ENCODE measurements at regions not wholly inside any gene's neighbourhood (a gene's known extent, or its start where the extent isn't known, plus 50 kb on each side); places are given as distances from the start of the nearest gene placed in this dataset.

DNA sequence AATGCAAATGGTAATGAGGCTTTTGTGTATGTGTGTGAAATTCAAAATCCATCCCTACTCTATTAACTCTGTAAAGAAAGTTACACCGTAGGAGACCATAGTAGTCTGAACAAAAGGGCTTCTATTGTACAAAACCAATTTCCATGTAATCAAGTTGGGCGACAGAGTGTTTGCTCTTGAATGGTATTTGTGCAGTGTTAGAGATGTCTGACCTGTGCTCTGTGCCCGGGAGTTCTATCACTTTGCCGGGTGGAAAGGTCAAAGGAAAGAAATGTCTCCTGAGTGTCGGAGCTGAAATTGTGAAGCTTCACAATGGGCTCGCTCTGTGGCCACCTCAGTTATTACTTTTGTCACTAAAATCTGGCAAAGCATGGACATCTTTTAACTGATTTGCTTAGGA, 312.0 kb downstream of the SAMD5 start:
- DNase-seq (ENCODE audit: low read depth): no peak

DNA sequence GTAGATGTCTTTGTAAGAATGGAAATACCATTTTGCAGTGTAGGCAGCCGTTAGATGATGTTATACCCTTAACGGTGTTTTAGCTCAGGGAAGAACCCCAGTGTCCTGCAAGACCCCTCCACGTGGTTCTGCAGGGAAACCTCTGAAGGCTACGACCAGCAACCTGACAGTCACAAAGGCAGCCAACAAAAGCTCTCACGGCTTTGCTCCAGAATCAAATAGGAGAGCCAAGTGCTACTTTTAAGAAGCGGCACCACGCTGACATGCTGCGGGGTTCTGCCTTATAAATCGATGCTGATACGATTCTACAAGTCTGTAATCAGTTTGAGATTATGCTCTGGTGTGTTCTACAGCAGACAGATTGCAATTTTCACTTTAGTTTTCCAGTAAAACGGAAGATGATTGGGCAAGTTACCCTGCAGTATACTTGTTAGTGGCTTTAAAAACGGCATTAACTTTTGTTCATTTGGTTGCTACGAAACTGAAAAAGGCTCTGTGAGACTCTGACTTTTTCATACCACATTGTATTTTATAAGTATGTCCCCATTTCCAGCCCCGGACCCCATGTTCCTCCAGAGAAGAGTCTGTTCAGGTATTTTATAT, 312.9 kb downstream of the SAMD5 start:
- no peak for DNase-seq (ENCODE audit: low read depth)

DNA sequence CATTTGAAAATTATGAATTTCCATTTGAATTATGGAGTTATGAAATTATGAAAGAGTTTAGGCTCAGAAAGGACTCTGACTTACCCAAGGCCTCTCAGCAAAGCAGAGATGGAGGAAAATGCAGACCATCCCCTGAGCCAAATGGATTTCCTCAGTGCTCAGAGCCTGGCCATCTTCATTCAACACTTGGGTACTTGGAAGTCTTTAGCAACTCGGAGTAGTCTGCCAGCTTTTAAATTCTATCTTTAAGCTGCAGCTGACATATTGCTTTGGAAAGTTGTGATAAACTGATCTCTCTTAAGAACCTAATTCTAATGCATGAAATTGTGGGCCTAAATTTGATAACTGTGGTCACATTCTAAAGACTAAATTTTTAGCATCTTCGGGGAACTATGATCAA, 315.4 kb downstream of the SAMD5 start:
- DNase-seq (ENCODE audit: low read depth): no peak

DNA sequence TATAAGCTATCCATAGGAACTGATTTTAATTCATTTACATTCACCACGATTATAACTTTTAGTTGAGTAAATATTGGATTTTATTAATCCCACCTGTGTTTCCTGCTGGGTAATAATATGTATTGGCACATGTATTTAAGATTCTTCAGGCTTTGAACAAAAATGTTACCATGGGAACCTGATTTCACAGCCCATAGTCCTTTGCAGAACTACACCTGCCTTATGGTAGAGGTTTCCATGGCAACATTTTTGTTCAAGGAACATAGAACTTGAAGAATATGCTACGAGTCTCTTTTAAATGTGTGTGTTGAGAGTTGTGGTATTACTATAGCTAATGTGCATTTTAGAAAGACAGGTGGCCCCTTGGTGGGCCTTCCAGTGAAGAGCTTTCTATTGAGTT, 317.4 kb downstream of the SAMD5 start:
- no peak for DNase-seq (ENCODE audit: low read depth)

DNA sequence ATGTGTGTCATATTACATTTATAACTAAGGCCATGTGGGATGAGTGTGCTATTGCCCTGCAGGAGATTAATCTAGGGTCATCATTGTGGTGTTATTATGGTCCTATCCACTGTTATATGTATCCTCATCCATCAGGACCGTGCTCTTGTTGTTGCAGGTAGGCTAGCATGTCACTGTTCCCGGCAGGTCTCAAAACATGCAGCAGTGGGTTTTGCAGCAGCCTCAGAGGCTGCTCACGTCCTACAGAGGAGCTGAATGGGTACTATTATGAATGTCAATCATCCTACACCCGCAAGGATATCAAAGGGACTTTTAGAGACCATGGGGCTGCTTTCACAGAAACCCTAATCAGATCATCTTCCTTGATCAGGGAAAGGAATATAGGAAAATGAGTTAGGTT, 318.2 kb downstream of the SAMD5 start:
- no peak for DNase-seq (ENCODE audit: low read depth)

DNA sequence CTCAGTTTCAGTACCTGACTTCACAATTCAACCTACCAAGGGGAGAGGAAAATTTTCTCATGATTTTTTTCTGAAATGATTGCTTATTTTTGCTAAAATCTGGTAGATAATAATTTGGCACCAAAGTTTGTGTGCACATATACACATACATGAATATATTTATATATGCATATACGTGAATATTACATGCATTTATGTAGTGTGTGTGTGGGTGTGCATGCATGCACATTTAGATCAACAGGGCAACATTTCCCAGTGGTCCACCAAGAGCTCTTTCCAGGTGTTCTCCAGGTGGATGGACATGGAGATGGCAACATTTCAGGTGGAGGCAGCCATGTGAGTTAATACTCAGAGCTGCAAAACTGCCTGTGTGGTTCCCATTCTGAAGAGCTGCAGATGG, 320.9 kb downstream of the SAMD5 start:
- no peak for DNase-seq (ENCODE audit: low read depth)

DNA sequence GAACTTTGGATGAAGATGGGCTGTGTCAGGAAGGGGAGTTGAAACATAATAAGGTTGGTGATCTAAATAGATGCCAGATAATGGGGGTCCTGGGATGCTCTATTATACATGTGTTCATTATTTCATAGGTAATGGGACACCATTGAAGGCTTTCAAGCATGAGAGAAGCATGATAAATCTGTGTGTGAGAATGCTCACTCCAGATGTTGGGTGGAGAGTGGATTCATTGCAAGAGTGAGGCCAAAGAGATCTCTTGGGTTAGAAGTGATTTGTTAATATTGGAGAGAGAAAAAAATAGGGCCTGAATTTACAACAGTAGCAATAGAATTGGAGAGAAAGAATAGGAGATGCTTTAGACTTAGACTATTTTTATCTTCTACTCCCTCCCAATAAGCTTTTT, 321.3 kb downstream of the SAMD5 start:
- no peak for DNase-seq (ENCODE audit: low read depth)

DNA sequence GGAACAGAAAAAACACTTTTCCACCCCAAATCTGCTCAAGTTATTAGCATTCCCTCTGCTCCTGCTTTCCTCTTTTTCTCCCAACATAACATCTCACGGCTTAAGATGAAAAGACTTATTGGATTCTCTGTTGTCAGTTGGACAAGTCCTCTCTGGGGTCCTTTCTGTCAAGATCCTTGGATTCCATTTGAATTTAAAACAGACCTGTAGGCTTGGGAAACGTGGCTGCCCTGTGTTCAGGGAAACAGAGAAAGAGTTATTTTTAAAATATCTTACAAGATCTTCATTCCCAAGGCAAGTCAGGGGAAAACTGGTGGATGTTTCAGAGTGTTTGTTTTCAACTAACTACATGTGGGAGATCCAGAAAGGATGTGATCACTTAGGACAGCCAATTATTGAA, 322.9 kb downstream of the SAMD5 start:
- no peak for DNase-seq (ENCODE audit: low read depth)

DNA sequence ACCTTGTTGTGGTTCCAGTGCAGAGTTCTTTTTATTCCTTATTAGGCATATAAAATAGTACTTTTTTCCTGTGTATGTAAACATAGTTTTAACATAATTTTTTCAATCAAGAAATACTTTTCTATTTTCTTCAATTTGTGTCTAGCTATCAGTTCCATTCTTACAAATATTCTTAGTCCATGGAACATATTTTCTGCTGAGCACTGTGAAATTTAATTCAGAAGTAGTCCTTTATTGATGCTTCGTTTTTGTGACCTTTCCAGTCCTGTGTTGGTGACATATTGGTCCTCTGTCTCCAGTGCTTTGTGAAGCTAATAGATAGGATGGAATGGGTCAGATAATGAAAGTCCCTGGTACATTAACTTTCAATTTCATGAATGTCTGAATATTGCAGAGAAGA, 325.1 kb downstream of the SAMD5 start:
- no peak for DNase-seq (ENCODE audit: low read depth)

DNA sequence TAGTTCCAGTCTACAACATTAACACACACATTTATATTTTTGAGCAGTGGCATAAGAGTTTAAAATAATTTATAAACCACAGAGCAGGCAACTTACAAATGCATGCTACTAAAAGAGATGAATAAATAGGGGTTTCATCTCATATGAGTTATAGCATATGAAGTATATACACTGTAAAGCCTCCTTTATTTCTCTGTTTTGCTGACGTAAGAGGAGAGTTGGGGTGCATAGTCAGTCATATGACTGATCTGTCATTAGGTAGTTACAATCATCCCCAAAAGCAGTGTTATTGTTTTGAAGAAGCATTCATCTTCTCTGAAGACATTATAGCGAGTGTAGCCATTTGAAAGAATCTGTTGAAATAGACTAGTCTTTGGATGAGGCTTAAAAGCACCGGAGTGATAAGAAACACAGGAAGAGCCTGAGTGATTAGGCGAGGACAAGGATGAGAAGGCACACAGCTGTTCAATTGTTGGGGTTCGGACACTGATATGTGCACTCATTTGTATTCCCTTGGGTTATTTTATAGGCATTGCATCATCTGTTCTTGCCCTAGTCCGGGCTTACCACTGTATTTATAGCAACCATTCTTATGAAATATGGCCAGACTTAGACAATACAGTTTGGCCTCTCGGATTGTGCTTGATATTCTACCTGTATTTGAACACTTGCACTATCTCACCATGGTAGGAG, 325.7 kb downstream of the SAMD5 start:
- DNase-seq (ENCODE audit: low read depth): no peak

DNA sequence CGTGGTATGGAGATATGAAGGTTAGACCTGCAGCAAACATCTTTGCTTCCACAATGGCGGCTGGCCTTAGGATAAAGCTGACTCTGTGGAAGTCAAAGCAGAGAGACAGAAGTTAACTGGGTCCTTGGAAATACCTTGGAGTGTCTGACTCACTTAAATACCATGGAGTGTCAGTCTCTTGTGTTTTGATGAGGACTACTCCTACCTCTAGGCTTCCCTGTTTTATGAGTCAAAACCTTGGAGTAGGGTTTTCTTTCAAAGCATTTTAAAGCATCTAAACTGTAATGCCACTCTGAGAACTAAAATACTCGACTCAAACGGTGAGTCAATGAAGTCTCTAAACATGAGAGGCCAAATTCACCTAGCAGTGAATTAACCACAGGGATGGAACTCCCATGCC, 329.1 kb downstream of the SAMD5 start:
- peak; percentile 1 for DNase-seq (ENCODE audit: low read depth)

DNA sequence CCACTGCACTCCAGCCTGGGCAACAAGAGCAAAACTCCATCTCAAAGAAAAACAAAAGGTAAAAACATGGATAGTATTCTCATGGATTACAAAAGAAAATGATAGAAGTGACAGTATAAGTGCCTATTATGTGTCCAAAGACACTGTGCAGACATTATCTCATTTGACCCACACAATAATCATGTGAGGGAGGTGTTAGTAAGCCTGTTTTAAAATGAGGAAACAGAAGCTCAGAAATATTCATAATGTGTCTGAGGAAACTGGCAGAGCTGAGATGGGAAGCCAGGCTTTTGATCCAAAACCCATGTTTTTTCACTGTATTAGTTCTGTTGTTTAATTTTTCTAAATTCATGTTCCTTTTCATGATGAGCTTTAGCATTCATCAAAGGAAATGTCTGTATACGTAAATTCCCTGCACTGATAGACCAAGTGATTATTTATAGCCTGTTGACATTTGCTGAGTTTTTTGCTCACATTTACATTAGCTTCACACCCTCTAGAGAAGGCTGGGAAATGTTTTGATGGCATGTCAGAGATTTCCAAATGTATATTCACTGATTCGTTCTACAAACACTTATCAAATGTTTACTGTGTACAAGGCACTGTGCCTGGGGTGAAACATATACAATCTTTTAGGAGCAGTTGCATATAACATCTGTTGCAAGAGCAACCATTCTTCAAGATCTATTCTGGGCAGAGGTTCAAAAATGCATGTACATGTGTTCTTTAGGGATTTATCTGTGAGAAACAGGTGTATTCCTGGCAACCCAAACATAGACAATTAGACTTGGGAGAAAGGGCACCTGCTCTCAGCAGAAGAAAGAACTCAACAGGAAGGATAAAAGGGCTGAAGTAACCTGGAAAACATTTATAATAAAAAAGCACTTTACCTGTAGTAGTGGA, 331.5 kb downstream of the SAMD5 start:
- no peak for DNase-seq (ENCODE audit: low read depth)

DNA sequence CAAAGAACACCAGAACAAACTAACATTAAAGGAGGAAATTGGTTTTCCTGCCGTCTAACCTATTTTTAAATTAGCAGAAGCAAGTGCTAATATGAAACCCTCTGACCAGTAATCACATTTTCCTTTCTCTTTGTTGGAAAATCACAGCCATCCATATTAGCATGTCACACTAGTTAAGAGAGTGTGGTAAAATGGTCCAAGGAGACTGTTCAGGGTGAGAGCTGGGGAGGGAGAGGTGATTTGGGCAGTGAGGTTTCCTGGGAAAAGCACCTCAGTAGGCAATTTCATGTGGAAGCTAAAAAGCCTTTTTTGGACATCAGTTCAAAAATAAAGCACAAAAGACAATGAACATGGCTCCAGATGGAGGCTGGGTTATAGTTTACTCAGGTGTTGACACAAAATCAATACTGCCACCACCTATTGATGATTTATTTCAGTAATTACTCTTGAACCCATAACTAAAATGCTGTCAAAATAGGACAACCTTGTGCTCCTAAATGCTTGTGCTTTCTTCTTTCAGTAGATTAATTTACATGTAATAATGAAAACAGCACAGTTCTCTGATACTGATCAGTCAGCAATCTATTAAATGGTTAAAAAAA, 333.2 kb downstream of the SAMD5 start:
- no peak for DNase-seq (ENCODE audit: low read depth)

DNA sequence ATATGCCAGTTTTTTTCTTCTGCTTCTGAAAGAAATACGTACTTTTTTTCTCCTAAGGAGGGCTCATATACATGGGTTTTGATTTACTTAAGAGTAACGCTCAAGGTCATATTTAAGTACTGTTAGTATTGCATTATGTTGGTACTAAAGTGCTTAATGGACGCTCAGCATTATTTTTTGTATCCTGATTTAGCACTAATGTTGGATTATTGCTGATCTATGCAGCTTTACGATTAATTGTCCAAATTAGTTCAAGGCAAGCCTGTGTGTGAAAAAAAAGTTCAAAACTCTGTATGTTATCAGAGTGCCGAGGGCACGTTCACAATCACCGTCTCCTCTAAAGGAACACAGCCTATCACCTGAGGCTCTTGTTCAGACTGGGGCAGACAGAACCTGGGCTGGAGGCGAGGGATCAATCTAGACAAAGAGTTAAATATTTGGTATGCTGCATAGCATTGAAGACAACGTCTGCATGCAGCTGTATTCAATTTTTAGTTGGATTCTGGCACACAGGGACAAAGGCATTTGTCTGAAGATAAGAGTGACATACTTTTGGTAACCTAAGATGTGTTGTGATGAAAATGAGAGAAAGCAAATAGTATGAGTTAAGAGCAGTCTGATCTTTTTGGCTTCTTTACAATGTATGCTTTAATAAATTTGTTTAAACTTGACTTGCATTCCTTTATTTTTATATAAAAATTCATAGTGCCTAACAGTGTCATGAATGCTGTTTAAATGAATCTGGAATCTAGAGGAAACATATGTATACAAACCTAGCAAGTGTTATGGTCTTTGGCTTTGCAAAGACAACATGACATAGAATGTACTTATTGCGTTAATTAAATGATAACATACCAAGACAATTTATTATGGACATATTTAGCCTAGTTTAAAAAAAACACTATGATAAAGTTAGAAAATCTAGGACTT, 341.2 kb downstream of the SAMD5 start:
- no peak for DNase-seq (ENCODE audit: low read depth)

DNA sequence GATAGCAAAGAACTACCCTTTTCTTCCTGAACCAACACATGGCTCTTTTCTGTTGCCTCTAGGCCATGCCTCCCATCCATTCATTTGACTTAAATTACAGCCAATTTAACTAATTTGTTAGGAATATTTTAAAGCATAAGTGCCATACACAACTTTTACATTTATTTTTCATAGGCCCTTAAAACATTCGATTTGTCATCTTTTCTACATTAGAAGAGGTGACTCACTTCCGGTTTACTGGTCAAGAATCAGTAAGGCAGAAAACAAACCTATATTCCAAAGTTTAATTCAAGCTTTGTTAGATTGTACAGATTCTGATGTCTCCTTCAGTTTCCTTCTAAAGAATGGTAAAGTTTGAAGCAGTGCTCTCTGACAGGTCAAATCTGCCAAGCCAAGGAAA, 344.3 kb downstream of the SAMD5 start:
- DNase-seq (ENCODE audit: low read depth): peak; percentile 64

DNA sequence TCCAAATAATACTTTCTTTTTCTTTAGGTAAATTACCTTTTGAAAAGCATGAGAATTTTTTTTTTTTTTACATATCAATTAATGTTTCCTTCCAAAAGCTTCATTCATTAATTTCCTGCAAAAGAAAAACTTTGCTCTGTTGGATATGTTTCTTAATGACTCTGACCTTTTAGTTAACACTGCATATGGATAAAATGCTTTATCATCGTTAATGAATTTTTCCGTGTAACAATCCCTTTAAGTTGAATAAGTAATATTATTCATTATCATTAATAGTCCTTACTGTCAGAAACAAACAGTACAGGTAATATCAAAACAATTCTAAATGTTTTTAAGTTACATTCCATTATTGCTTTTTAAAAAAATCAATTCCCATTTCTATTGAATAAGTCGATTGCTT, 345.1 kb downstream of the SAMD5 start:
- no peak for DNase-seq (ENCODE audit: low read depth)

DNA sequence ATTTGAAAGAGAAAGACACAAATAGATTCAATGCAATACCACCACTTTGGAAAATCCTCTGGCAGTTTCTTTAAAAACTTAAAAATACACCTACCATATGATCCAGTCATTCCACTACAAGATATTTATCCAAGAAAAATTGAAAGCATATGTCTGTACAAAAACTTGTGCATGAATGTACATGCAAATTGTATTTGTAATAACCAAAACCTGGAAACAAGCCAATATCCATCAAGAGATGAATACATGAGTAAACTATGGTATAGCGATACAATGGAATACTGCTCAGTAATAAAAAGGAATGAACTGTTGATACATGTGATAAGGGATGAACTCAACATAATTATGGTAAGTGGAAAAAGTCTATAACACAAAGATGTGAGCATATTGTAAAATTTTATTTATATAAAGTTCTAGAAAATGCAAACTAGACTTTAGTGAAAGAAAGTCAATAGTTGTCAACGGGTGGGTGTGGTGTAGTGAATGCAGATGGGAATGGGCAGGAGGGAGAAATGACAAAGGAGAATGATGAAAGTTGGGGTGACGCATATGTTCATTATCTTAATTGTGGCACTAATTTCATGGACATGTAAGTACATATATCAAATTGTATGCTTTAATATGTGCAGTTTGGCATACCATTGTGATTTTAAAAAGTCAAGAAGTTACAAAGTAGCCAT, 347.5 kb downstream of the SAMD5 start:
- peak; percentile 5 for DNase-seq (ENCODE audit: low read depth)

DNA sequence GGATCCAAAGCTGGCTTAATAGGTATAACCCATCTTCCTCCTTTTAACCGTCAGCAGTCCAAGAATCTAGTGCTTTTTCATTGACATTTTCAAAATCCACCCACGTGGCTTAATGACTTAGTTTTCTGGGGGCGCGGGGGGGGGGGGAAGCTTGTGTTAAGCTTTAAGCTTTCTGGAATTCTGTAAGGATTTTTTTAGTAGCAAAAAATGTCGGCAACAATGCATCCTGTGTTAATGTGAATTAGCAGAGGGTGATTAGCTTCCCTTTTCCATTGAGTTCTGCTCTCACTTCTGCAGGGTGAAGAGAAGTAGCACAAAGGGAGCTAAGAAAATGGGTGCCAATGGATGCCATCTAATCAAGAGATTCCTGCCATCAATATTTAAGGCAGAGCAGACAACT, 348.2 kb downstream of the SAMD5 start:
- DNase-seq (ENCODE audit: low read depth): no peak

DNA sequence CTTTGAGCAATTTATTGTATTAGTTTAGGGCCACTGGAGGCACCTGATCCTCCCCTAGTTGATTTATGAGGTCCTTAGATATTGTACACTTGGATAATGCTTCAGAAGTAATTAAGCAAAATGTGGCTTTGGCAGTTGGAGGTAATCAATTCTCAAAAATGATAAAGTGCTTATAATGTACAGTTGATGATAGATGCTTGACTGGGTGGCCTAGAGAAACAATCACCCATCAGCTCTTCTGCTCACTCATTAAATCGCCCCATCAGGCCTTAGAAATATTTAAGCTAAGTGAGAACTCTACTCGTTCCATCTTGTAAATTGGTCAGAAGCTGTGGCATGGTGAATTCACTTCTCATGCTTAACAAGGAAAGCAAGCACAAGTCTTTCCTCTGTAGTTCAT, 349.9 kb downstream of the SAMD5 start:
- DNase-seq (ENCODE audit: low read depth): no peak

DNA sequence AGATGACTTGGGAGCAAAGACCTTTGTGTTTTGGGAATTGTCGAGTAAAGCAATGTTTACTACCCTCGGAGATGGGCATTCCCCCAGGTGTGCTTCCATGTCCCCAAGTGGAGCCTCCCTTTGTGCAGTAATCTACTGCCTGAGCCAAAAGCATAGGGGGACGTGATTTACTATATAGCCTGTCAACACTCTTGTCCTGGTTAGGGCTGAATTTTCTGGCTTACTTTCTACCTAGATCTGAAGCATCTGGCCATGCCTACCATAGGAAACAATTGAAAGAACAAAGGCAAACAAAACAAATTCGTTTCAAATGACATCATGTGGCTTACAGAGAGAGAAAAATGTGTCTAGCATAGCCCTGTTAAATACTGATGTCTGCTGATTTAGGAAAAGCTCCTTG, 350.6 kb downstream of the SAMD5 start:
- no peak for DNase-seq (ENCODE audit: low read depth)

DNA sequence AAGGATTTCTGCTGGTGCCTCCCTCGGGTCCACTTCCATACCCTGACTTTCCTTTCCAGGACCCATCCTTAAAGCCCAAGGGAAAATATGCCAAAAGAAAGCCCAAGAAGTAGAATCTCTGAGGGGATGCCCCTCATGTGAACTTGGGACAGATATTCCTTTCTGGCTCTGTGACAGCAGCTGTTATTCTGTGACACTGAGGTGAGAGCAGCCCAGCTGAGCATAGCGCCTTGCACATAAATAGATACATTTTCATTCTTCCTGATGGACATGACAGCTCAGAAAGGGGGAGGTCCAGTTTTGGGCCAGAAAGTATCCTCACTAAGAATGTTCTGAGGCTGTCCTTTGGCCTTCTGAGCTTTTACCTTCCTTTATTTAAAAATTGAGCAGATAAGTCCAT, 353.2 kb downstream of the SAMD5 start:
- DNase-seq (ENCODE audit: low read depth): no peak
